A673 (cell line): ENCODE measurements at regions not wholly inside any gene's neighbourhood (a gene's known extent, or its start where the extent isn't known, plus 50 kb on each side); places are given as distances from the start of the nearest gene placed in this dataset.

ENCODE experiments used
- BruUV-seq: library from RNA; stranded (reverse); fragments of 400-500 nt; replicated peaks from 2 replicates; lab custom pipeline; 2021; lab: Mats Ljungman, UMichigan
- CTCF ChIA-PET: fragments of 300-600 bp; sonication (Branson Sonifier 250); formaldehyde crosslinking; loops from one replicate; lab custom pipeline; 2022; ENCODE audit warnings: antibody characterized with exemption; lab: Charles Lee
- POLR2A ChIA-PET: fragments of 300-600 bp; sonication (Branson Sonifier 250); formaldehyde crosslinking; loops from one replicate; lab custom pipeline; 2022; ENCODE audit warnings: antibody characterized with exemption; ENCODE audit not compliant: low non-redundant PET; lab: Charles Lee
- DNase-seq: peaks from one replicate; pipeline ENCODE4 v3.0.0-alpha.2; 2015; ENCODE audit warnings: low spot score
- H3K27ac ChIP-seq: fragments of 200-600 bp; sonication (generic); 2 replicates; pipeline ENCODE4 v1.5.1; 2016; ENCODE audit warnings: mixed run types, low read depth, mild to moderate bottlenecking, mixed read lengths, antibody characterized with exemption, low read length; ENCODE audit not compliant: poor library complexity, severe bottlenecking
- H3K27me3 ChIP-seq: fragments of 200-600 bp; sonication (generic); replicated peaks from 2 replicates; pipeline ENCODE4 v1.6.1; 2017; ENCODE audit warnings: mixed run types, low read depth, mild to moderate bottlenecking, mixed read lengths, antibody characterized with exemption, low read length; ENCODE audit not compliant: insufficient read depth, poor library complexity
- H3K36me3 ChIP-seq: fragments of 200-600 bp; sonication (generic); 2 replicates; pipeline ENCODE4 v1.6.1; 2016; ENCODE audit warnings: mixed run types, mild to moderate bottlenecking, mixed read lengths, antibody characterized with exemption, low read length; ENCODE audit not compliant: insufficient read depth, poor library complexity, severe bottlenecking
- H3K4me1 ChIP-seq: fragments of 200-600 bp; sonication (generic); 2 replicates; pipeline ENCODE4 v1.6.1; 2017; ENCODE audit warnings: mixed run types, mild to moderate bottlenecking, mixed read lengths, antibody characterized with exemption, low read length; ENCODE audit not compliant: insufficient read depth, poor library complexity, severe bottlenecking
- H3K4me3 ChIP-seq: fragments of 200-600 bp; sonication (generic); 2 replicates; pipeline ENCODE4 v1.5.1; 2016; ENCODE audit warnings: low read depth, mixed run types, mild to moderate bottlenecking, mixed read lengths, low read length; ENCODE audit not compliant: poor library complexity, severe bottlenecking
- H3K9me3 ChIP-seq: fragments of 200-600 bp; sonication (generic); 2 replicates; pipeline ENCODE4 v1.6.1; 2016; ENCODE audit warnings: mixed run types, low read depth, mild to moderate bottlenecking, mixed read lengths, antibody characterized with exemption, low read length; ENCODE audit not compliant: poor library complexity, severe bottlenecking
- EZH2 ChIP-seq: fragments of 200-600 bp; sonication (generic); IDR thresholded peaks from 2 replicates; pipeline ENCODE4 v1.6.1; 2017; ENCODE audit warnings: borderline replicate concordance, low read depth, mild to moderate bottlenecking, mixed read lengths, antibody characterized with exemption, low read length; ENCODE audit not compliant: poor library complexity, severe bottlenecking
- intact Hi-C: fragments of 100-400 bp; cut with micrococcal nuclease; formaldehyde crosslinking; loops from one replicate; pipeline ENCODE4 v1.10.0; 2022; ENCODE audit not compliant: unreplicated experiment
- TF ChIP-seq, protein P1 (sequence below): fragments of 300-800, 200-600 bp; sonication (generic); conservative IDR thresholded peaks from 2 replicates; pipeline ENCODE4 v1.5.1; 2017; ENCODE audit warnings: low read depth, mild to moderate bottlenecking, antibody characterized with exemption, low read length, moderate library complexity, mixed read lengths

DNA sequence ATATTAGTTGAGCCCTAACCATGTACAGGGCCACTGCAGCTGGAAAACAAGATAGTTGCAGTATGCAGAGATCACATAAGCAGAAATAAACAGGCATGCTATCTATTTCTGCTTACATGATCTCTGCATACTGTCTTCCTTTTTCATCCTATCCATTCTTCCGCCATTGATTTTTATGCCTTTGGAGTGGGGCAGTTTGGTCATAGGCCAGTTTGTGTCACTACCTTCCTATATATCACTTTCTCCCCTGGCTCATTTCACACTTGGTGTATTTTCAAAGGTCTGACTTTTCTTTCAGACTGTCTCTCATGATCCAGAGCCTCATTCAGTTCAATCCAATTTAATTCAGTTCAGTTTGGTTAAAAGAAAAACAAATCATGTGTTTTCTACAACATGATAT is 829.6 kb downstream of the KCNA4 start:
- TF ChIP-seq EZH2 = no peak
- TF ChIP-seq, protein P1, sequence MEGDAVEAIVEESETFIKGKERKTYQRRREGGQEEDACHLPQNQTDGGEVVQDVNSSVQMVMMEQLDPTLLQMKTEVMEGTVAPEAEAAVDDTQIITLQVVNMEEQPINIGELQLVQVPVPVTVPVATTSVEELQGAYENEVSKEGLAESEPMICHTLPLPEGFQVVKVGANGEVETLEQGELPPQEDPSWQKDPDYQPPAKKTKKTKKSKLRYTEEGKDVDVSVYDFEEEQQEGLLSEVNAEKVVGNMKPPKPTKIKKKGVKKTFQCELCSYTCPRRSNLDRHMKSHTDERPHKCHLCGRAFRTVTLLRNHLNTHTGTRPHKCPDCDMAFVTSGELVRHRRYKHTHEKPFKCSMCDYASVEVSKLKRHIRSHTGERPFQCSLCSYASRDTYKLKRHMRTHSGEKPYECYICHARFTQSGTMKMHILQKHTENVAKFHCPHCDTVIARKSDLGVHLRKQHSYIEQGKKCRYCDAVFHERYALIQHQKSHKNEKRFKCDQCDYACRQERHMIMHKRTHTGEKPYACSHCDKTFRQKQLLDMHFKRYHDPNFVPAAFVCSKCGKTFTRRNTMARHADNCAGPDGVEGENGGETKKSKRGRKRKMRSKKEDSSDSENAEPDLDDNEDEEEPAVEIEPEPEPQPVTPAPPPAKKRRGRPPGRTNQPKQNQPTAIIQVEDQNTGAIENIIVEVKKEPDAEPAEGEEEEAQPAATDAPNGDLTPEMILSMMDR = no peak
- no peak for DNase-seq
- H3K9me3 ChIP-seq = no peaks in the 10 kb centered on the region
- no peak overlapping the region for H3K27ac ChIP-seq
- peaks cover 37% of the 10 kb centered on the region for H3K4me1 ChIP-seq
- no peak overlapping the region for H3K4me3 ChIP-seq
- H3K36me3 ChIP-seq = no peaks in the 10 kb centered on the region
- ChIA-PET POLR2A (no interaction called here), CTCF (no interaction called here)
- intact Hi-C loops = loop anchor here (10.0 kb wide), 1 partner anchor 1972 kb away; no protein-coding TSS in a partner anchor
- BruUV-seq = no TSS peak
- H3K27me3 ChIP-seq = no peaks in the 10 kb centered on the region

DNA sequence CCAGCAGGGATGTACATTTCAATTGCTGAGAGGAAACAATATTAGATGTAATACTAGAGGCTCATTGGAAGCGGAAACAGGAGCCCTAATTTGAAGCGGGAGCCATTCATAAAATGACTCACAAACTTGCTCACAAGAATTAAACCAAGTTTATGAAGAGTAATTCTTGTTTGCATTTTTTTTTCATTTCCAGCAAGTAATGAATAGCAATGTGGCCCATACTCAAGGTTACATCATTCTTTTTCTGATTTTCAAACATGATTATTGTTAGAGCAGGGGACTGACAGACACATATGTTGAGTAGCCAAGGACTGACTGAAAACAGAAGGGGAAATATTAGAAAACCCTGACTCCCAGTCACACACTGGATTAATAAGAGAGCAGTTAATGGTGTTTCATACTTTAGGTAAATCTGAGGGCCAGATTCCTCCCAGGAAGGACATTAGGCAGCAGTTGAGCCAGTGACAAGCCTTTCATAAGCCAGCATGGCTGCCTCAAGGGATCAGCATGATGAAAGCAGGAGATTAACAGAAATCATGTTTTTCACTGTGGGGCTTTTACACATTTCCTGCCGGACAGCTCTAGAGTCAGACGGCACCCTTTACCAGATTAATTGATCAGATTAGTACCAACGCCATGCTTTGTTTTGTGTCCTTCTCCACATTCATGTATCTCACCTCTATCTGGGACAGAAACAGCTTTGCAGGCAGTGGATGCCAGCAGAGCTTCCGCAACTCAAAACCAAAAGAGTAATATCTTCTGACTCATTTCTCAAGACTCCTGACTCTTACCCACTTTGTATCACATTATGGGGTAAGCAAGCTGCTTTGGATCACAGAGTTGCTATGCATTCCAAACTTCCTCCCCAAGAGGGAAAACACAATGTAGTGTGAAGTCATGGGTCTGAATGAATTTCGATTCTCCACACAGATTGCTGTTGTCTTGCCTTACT is 831.6 kb downstream of the KCNA4 start:
- Histone ChIP-seq H3K9me3 (no peaks in the 10 kb centered on the region), H3K27me3 (no peaks in the 10 kb centered on the region), H3K4me3 (peak overlapping the region; percentile 17), H3K36me3 (no peaks in the 10 kb centered on the region), H3K4me1 (peaks cover 51% of the 10 kb centered on the region), H3K27ac (peak overlapping the region; percentile 95)
- DNase-seq = peak; percentile 100
- ChIA-PET POLR2A (interaction anchor here (0.5 to 1.1 kb wide), 3 partner anchors 24 to 1820 kb away, joined by 3 to 4 read pairs (median 3); no protein-coding TSS in a partner anchor), CTCF (interaction anchor here (1.2 kb wide), 1 partner anchor 26 kb away, joined by 7 read pairs; no protein-coding TSS in a partner anchor)
- BruUV-seq = TSS peak; percentile 97
- TF ChIP-seq, protein P1 = no peak
- no peak for TF ChIP-seq EZH2
- intact Hi-C loops = loop anchor here (1.0 to 10.0 kb wide), 3 partner anchors 24 to 1970 kb away; no protein-coding TSS in a partner anchor

- POLR2A ChIA-PET = no interaction called here
- Histone ChIP-seq H3K4me3 (no peak overlapping the region), H3K27ac (no peak overlapping the region), H3K4me1 (peaks cover 58% of the 10 kb centered on the region), H3K9me3 (no peaks in the 10 kb centered on the region), H3K27me3 (no peaks in the 10 kb centered on the region), H3K36me3 (no peaks in the 10 kb centered on the region)
- intact Hi-C loops = loop anchor here (10.0 kb wide), 1 partner anchor 1968 kb away; no protein-coding TSS in a partner anchor
- DNase-seq = no peak
- TF ChIP-seq, protein P1 = no peak
- TF ChIP-seq EZH2 = no peak
- CTCF ChIA-PET = no interaction called here
- no TSS peak for BruUV-seq
These were observed 833.5 kb downstream of the KCNA4 start for GRCh38 chr11:29183301-29183700.
